GM12873 (cell line): ENCODE measurements at regions not wholly inside any gene's neighbourhood (a gene's known extent, or its start where the extent isn't known, plus 50 kb on each side); places are given as distances from the start of the nearest gene placed in this dataset.

ENCODE experiments used
- TF ChIP-seq, protein P1 (sequence below): IDR thresholded peaks from 2 replicates; pipeline ENCODE4 v1.5.1; 2012; ENCODE audit warnings: low read depth, mild to moderate bottlenecking, moderate library complexity, low read length, control low read depth; ENCODE audit not compliant: insufficient read depth; ENCODE audit errors: missing control alignments

DNA sequence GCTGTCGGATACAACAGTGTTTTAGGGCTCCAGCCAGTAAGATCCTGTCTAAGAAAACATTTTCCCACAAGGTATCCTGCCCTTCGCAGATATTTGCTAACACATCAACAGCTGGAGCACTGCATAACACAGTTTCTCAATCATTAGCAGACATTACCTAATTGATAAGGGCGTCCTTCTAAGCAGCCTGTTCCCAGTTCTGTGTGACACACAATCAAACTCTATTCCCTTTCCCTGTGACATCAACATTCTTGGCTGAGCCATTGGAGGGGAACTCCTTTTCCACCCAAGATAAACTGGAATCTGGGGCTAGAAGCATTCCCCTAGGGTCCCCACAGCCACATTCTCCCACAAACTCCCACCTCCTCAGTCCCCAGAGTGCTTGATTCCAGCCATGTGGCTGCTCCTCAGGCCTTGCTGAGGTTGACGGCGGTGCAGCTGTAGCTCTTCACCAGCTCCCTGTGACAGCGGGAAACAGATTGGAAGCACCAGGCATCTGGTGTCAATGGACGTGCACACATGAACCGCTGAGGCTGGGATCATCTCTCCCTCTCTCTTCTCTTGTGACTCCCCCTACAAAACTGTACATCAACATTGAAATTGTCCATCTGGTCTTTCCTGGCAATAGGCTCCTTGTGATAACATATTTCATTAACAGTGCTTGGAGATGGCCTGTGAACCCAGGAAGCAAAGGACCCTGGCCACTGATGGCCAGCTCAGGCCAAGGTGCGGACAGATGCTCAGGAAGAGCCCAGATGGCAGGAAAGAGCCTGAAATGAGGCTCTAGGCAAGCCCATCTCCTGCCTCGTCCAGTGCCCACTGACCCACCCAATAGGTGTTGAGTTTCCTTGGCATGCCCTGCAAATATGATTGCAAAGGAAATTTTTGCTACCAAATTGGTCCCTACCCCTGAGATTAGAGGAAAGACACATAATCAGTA, 131.1 kb upstream of the TBX20 start:
- TF ChIP-seq, protein P1, sequence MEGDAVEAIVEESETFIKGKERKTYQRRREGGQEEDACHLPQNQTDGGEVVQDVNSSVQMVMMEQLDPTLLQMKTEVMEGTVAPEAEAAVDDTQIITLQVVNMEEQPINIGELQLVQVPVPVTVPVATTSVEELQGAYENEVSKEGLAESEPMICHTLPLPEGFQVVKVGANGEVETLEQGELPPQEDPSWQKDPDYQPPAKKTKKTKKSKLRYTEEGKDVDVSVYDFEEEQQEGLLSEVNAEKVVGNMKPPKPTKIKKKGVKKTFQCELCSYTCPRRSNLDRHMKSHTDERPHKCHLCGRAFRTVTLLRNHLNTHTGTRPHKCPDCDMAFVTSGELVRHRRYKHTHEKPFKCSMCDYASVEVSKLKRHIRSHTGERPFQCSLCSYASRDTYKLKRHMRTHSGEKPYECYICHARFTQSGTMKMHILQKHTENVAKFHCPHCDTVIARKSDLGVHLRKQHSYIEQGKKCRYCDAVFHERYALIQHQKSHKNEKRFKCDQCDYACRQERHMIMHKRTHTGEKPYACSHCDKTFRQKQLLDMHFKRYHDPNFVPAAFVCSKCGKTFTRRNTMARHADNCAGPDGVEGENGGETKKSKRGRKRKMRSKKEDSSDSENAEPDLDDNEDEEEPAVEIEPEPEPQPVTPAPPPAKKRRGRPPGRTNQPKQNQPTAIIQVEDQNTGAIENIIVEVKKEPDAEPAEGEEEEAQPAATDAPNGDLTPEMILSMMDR, result no peak

DNA sequence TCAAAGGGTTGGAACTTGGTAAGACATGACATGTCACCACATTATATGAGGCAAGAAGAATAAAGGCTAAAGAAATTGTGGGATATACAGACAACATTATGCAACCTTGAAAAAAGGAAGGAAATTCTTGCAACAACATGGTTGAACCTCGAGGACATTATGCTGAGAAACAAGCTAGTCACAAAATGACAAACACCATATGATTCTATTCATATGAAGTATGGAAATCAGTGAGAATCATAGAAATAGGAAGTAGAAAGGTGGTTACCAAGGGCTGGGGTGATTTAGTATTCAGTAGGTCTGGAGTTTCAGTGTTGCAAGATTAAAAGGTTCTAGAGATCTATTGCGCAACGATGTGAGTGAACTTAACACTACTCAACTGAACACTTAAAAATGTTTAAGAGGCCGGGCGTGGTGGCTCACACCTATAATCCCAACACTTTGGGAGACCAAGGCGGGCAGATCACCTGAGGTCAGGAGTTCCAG, 126.9 kb upstream of the TBX20 start:
- TF ChIP-seq, protein P1, result no peak

DNA sequence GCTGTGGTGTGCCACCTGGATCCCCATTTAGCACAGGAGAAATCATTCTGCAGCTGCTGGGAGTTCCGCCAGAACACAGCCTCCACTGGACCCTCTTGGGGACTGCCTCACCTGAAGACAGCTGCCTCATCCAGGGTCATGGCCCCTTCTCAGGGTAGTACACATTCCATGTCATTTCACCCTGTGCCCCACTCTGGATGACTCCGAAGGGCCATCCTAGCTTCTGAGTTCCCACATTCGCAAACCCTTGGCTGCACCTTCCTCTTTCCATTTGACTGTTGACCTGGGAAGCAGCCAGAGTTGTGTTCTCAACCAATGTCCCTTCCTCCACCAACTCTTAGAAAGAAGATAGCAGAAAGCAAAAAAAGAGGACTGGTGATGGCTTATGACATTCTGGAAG, 125.6 kb upstream of the TBX20 start:
- TF ChIP-seq, protein P1, result no peak

DNA sequence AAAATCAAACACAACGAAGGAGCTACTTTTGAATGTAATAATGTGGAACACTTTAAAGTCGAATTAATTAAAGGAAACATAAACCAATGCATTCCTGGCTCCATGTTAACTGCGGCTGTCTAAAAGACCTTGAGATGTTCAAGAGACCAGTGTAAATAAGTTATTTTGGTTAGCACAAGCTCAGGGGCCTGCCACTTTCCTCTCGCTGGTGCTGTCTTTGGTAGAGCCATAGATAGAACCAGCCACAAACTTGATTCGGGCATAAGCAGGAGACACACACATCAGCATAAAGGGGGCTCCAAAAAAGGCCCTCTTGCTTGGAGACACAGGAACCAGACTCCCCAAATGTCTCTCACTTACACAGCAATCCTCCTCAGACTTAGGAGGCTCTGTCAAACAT, 121.6 kb upstream of the TBX20 start:
- TF ChIP-seq, protein P1, result no peak

DNA sequence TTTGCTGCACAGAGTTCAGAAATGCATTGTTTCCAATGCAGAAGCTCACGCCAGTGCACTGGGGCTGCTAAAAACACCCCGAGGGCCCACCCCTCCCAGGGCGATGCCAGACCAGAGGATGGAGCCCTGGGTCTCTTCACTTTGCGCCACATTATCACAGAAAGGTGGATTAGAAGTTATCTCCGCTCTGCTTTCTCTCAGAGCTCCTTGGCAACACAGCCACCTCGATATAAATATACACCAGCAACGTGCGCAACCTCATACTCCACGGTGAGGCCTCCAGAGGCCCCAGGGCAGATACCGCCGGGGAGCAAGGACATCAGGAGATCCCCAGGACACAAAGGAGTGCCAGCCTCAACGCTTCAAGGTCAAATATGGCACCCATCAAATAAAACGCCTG, 121.0 kb upstream of the TBX20 start:
- TF ChIP-seq, protein P1, result no peak

DNA sequence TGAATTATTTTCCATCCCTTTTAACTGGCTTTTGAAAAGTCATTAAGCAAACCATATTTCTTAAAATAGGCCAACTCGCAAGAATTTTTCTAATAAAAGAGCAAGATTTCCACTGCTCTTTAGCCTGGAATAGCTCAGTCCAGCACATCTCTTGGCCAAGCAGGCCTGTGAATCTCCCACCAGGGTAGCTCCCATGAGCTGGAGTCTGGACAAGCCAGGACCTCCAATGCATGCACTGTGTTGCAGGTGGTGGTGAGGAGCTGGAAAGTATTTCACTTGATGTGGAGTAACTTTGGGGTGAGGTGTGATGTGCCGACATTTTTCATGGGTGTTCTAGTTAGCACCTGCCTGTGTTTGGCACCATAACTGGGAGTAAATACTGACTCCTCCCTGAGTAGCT, 117.3 kb upstream of the TBX20 start:
- TF ChIP-seq, protein P1, result no peak

DNA sequence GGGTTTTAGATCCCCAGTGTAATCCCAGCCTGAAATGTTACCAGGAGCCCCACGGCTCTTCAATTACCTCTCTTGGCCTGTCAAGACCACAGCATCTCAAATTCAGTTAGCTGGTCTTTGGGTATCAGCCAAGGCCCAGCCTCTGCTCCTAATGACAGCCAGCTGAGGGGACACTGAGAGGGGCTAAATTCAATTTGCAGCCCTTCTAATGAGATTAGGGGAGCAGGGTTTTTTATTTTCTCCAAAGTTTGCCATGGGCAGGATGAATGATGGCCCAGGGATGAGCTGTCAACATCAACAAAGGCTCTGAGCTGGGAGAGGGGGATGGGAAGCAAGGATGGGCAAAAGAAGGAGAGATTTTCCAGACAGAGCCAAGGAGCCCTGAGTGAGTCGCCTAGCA, 116.8 kb upstream of the TBX20 start:
- TF ChIP-seq, protein P1, result no peak
